Pulmonary artery endothelial cell (primary cell): ENCODE measurements at regions not wholly inside any gene's neighbourhood (a gene's known extent, or its start where the extent isn't known, plus 50 kb on each side); places are given as distances from the start of the nearest gene placed in this dataset.
"Not testable (repeated sequence)": the region's sequence is repeated elsewhere in the genome, so short reads cannot be mapped to it uniquely, and the experiment has no call there.

Experiments
- DNase-seq: peaks from one replicate; pipeline ENCODE4 v3.0.0-alpha.2; 2011; ENCODE audit warnings: low read depth, low spot score

GRCh38 chr10:57351076-57351475 is 916.6 kb downstream of the IPMK start:
- DNase-seq, result no peak

- no peak for DNase-seq
Measured at GRCh38 chr10:57341294-57341693, 926.4 kb downstream of the IPMK start.

- DNase-seq, result no peak
Measured at GRCh38 chr10:57338823-57339558, 928.7 kb downstream of the IPMK start.

GRCh38 chr10:57336865-57337264 is 930.8 kb downstream of the IPMK start:
- no peak for DNase-seq

GRCh38 chr10:57336341-57336740 is 931.4 kb downstream of the IPMK start:
- no peak for DNase-seq

GRCh38 chr10:57334523-57334922 is 933.2 kb downstream of the IPMK start:
- no peak for DNase-seq

- DNase-seq, result no peak
Measured at GRCh38 chr10:57333880-57334279, 933.8 kb downstream of the IPMK start.

- DNase-seq, result not testable (repeated sequence)
Measured at GRCh38 chr10:57321400-57321854, 946.3 kb downstream of the IPMK start.

- no peak for DNase-seq
Measured at GRCh38 chr10:57320416-57320815, 947.3 kb downstream of the IPMK start.

GRCh38 chr10:57314046-57314445 is 953.0 kb upstream of the ZWINT start:
- DNase-seq, result no peak

GRCh38 chr10:57303566-57303965 is 942.5 kb upstream of the ZWINT start:
- no peak for DNase-seq

GRCh38 chr10:57300718-57301117 is 939.7 kb upstream of the ZWINT start:
- no peak for DNase-seq

GRCh38 chr10:57294698-57295097 is 933.6 kb upstream of the ZWINT start:
- DNase-seq, result no peak

- no peak for DNase-seq
Measured at GRCh38 chr10:57288754-57289153, 927.7 kb upstream of the ZWINT start.

- DNase-seq, result no peak
Measured at GRCh38 chr10:57262892-57263291, 901.8 kb upstream of the ZWINT start.

GRCh38 chr10:57260175-57260574 is 899.1 kb upstream of the ZWINT start:
- DNase-seq, result no peak

GRCh38 chr10:57249615-57250281 is 888.7 kb upstream of the ZWINT start:
- DNase-seq, result no peak

- no peak for DNase-seq
Measured at GRCh38 chr10:57247271-57247670, 886.2 kb upstream of the ZWINT start.

GRCh38 chr10:57225920-57226319 is 864.9 kb upstream of the ZWINT start:
- DNase-seq, result no peak

GRCh38 chr10:57224811-57225210 is 863.8 kb upstream of the ZWINT start:
- no peak for DNase-seq

GRCh38 chr10:57222603-57223002 is 861.5 kb upstream of the ZWINT start:
- no peak for DNase-seq

GRCh38 chr10:57222129-57222528 is 861.1 kb upstream of the ZWINT start:
- no peak for DNase-seq

- no peak for DNase-seq
Measured at GRCh38 chr10:57221674-57222073, 860.6 kb upstream of the ZWINT start.
